AG10803 (cell line): ENCODE measurements at regions not wholly inside any gene's neighbourhood (a gene's known extent, or its start where the extent isn't known, plus 50 kb on each side); places are given as distances from the start of the nearest gene placed in this dataset.

Source experiments
- DNase-seq: peaks from one replicate; pipeline ENCODE4 v3.0.0; 2010; ENCODE audit warnings: low read depth
- H3K4me3 ChIP-seq: 2 replicates; pipeline ENCODE4 v1.5.1; 2011; ENCODE audit warnings: mild to moderate bottlenecking, low read length, control low read depth
- TF ChIP-seq, protein P1 (sequence below): conservative IDR thresholded peaks from 2 replicates; pipeline ENCODE4 v1.5.1; 2011; ENCODE audit warnings: mild to moderate bottlenecking, low read length, control low read depth, inconsistent platforms

DNA sequence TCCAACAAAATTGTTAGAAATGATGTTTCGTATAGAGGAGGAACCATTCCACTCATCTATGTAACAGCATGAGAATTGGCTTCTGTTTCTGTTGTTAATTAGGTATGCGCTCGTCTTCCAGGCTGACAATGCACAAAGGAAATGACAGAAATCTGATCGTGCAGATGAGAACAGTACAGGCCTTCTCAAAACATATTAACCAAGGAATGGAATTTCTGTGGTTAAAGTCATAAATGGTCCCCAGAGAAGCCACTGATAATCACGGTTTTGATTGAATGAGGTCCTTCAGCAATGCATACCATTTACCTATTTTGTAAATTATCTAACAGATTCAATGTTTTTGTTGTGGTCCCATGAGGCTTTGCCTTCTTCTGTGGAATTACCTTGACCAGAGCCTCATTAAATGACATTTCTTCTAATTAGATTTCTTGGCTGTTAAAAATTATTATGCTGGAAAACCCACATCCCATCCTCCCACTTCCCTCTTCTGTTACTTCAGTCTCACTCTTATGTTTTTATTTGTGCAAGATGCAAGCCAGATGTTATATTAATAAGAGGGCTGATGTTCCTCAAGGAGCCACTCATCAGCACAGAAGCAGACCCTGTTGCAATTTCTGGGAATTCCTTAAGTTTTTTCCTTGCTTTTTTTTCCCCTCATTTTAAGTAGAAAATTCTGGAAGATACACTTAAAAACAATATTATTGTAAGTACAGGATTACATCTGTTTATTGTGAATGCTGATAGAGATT lies 395.8 kb downstream of the PID1 start:
- no peak overlapping the region for H3K4me3 ChIP-seq
- TF ChIP-seq, protein P1, sequence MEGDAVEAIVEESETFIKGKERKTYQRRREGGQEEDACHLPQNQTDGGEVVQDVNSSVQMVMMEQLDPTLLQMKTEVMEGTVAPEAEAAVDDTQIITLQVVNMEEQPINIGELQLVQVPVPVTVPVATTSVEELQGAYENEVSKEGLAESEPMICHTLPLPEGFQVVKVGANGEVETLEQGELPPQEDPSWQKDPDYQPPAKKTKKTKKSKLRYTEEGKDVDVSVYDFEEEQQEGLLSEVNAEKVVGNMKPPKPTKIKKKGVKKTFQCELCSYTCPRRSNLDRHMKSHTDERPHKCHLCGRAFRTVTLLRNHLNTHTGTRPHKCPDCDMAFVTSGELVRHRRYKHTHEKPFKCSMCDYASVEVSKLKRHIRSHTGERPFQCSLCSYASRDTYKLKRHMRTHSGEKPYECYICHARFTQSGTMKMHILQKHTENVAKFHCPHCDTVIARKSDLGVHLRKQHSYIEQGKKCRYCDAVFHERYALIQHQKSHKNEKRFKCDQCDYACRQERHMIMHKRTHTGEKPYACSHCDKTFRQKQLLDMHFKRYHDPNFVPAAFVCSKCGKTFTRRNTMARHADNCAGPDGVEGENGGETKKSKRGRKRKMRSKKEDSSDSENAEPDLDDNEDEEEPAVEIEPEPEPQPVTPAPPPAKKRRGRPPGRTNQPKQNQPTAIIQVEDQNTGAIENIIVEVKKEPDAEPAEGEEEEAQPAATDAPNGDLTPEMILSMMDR: no peak
- DNase-seq: peak; percentile 86

- DNase-seq: no peak
- TF ChIP-seq, protein P1: no peak
- no peak overlapping the region for H3K4me3 ChIP-seq
Measured at GRCh38 chr2:228871012-228871411, 400.1 kb downstream of the PID1 start.

GRCh38 chr2:228869636-228870264 lies 401.3 kb downstream of the PID1 start:
- no peak overlapping the region for H3K4me3 ChIP-seq
- TF ChIP-seq, protein P1: no peak
- no peak for DNase-seq

DNA sequence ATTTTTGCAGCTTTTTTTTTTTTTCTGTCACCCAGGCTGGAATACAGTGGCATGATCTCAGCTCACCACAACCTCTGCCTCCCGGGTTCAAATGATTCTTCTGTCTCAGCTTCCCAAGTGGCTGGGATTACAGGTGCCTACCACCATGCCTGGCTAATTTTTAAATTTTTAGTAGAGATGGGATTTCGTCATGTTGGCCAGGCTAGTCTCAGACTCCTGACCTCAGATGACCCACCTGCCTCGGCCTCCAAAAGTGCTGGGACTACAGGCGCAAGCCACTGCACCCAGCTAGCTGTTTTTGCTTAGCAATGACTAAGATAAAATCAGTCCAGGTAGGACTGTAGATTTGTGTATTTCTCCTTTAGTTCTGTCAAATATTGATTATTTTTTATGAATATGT lies 403.7 kb downstream of the PID1 start:
- no peak for DNase-seq
- no peak overlapping the region for H3K4me3 ChIP-seq
- TF ChIP-seq, protein P1: no peak

GRCh38 chr2:228866781-228867180 lies 404.3 kb downstream of the PID1 start:
- TF ChIP-seq, protein P1: no peak
- no peak overlapping the region for H3K4me3 ChIP-seq
- DNase-seq: peak; percentile 54

- TF ChIP-seq, protein P1: no peak
- DNase-seq: no peak
- H3K4me3 ChIP-seq: no peak overlapping the region
Measured at GRCh38 chr2:228866044-228866443, 405.0 kb downstream of the PID1 start.

- no peak for DNase-seq
- no peak overlapping the region for H3K4me3 ChIP-seq
- TF ChIP-seq, protein P1: no peak
Measured at GRCh38 chr2:228864131-228864530, 407.0 kb downstream of the PID1 start.
